ENCODE measurements at regions not wholly inside any gene's neighbourhood (a gene's known extent, or its start where the extent isn't known, plus 50 kb on each side); places are given as distances from the start of the nearest gene placed in this dataset.

GRCh38 chr6:134727081-134727480 lies 222.8 kb downstream of the ALDH8A1 start:
- TF ChIP-seq, protein P1, sequence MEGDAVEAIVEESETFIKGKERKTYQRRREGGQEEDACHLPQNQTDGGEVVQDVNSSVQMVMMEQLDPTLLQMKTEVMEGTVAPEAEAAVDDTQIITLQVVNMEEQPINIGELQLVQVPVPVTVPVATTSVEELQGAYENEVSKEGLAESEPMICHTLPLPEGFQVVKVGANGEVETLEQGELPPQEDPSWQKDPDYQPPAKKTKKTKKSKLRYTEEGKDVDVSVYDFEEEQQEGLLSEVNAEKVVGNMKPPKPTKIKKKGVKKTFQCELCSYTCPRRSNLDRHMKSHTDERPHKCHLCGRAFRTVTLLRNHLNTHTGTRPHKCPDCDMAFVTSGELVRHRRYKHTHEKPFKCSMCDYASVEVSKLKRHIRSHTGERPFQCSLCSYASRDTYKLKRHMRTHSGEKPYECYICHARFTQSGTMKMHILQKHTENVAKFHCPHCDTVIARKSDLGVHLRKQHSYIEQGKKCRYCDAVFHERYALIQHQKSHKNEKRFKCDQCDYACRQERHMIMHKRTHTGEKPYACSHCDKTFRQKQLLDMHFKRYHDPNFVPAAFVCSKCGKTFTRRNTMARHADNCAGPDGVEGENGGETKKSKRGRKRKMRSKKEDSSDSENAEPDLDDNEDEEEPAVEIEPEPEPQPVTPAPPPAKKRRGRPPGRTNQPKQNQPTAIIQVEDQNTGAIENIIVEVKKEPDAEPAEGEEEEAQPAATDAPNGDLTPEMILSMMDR (IDR thresholded peaks at IDR 0.05): no peak
- TF ChIP-seq POLR2A (IDR thresholded peaks at IDR 0.05): no peak

Measured in transverse colon (tissue), 3 donors.